LHCN-M2 (cell line): ENCODE measurements at regions not wholly inside any gene's neighbourhood (a gene's known extent, or its start where the extent isn't known, plus 50 kb on each side); places are given as distances from the start of the nearest gene placed in this dataset.
"Not testable (repeated sequence)": the region's sequence is repeated elsewhere in the genome, so short reads cannot be mapped to it uniquely, and the experiment has no call there.

Experiments used
- DNase-seq: peaks from one replicate; pipeline ENCODE4 v3.0.0-alpha.2; 2012; ENCODE audit warnings: low read depth

DNA sequence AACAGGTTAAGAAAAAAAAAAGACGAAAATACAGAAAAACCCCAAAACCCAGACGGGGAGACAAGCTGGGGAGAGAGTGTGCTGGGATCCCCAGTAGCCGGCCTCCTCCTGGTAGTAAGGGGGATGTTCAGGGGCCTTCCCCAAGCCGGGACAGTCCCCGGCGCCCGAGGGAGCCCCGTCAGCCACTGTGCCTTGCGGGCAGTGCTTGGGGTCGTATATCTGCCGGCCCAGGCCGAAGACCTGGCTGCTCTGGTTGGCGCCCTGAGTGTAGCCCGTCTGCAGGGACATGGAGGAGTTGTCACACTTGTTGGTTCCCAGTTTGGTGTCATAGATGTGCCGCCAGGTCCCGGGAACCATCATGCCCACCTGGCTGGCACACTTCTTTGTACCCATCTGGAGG is 287.2 kb upstream of the GADL1 start:
- DNase-seq = no peak

DNA sequence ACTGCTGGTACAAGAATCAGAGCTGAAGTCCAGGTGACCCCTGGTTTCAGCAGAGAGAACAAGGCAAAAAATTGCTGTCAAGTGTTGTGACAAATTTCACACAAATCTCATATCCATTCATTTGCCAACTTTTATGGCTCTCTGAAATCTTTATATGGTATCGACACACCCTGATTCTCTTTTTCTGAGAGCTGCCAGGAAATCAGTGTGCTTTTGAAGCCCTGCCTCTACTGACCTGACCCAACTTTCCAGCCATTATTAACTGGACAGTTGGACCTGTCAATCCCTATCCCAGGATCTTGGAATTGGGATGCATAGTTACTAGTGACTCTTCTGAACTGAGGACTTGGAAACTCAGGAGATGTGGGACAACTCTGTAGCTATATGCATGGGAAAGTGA is 288.2 kb upstream of the GADL1 start:
- no peak for DNase-seq

DNA sequence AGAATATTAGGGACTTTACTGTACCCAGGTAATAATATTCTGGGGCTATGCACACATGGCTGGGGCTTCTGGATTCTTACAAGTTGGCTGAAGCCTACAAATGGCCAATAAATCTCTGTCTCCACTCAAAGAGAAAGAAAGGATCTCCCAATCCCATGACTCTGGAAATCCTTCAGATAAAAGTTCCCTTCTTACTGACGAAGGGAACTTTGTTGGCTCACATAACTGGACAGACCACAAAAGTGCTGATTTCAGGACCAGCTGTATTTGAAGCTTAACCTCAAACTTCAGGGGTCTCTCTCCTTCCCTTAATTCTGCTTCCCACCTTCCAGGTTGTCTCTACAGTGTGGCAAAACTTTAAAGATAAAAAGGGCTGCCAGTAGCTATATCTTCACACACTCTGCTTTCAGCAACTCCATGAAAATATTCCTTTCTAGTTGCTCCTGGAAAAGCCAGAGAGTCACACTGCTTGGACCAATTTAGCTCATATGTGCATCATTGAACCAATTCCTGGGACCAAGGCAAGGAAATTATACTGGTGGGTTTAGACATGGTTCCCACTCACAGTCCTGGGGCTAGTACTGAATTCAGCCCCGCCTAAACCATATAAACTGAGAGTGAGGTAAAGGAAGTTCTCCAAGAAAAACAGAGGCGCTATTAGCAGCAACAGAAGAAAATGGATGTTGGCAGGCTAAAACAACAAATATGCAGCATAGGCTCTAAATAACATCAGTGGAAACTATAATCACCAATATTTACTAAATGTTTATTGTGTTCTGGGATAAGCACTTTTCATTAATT is 290.0 kb upstream of the GADL1 start:
- DNase-seq = no peak

DNA sequence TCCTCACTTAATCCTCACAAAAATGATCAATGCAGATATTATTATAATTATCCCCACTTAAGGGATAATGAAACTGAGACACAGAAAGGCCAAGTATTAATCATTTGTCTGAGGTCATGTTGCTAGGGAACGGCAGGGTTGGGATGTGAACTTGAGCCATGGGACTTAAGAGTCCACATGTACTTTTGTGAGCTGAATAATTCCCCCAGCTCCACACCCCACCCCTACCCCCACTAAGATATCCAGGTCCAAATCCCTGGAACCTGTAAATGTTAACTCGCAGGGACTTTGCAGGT is 290.5 kb upstream of the GADL1 start:
- peak; percentile 41 for DNase-seq

DNA sequence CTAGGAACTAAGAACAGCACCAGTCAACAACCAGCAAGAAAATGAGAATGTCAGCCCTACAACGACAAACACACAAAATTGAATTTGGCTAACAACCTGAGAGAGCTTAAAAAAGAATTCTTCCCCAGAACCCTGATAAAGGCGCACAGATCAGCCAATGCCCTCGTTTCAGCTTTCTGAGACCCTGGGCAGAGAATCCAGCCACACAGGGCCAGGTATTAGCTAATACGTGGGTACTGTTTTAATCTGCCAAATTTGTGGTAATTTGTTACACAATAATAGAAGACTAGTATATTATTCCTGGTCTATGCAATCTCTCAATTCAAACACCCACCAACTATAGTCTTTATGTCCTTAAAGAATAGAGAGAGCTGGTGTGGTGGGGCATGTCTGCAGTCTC is 291.6 kb upstream of the GADL1 start:
- no peak for DNase-seq

DNA sequence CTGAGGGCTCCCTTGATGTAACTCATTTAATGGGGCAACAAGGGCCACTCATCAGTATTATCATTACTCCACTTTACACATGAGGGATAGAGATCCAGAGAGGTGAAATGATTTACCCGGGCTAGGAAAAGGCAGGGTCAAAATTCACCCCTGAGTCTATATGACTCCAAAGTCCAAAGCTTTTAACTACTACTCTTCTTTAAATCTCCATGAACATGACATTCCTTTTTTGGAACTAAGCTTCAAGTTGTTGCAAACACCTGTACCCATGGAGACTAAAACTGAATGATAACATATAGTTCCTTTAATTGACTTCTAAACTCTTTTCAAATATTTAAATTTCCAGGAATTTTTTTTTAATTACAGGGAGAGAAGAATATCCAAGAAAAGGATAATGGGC is 292.9 kb upstream of the GADL1 start:
- no peak for DNase-seq

DNA sequence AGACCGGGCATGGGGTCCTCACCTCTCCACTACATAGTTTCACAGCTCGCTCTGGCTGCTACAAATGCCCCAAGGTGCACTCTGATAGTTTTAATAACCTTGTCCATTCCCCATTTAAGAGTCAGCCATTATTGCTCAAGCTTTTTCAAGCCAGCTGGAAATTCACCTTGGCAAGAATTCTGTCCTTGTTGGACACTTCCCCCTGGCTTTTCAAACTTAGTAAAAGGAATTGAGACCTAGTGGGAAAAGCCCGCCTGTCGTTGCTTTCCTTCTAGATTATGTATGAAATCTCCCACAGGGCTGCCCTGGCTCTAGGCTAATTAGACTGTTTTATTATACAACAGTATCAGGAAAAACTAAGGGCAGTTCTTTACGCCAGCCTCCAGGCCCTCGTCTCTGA is 293.7 kb upstream of the GADL1 start:
- no peak for DNase-seq

DNA sequence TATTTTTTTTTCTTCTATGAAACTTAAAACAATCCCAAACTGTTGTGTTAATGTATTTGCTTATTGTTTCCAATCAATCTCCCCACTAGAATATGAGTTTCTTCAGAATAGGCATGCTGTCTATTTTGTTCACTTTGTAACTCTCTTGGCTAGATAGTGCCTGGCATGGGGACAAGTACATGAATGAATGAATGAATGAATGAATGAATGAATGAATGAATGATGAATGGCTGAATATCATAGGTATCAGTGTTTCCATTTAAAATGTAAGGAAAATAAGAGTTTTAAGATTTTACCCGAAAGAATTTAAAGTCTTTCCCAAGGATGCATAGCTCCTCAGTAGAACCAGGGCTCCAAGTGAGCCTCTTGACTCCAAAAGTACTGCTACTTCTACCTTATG is 294.9 kb upstream of the GADL1 start:
- no peak for DNase-seq

DNA sequence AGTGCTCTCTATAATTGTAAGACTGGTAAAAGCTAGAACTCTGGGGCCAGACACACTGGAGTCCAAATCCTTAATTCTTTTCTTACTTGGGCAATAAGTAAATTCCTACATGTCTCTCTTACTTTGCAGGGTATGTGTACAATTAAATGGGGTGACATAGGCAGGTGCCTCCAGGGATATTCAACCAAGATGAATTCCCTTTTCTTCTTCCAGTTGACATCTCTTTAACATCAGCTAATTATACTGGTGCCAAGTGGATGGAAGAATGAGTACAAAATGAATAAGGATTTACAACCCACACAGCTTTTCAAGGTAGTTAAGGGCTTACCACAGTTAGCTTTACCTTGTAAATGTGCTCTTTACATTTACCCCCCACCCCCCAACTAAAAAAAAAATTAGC is 295.5 kb upstream of the GADL1 start:
- no peak for DNase-seq

DNA sequence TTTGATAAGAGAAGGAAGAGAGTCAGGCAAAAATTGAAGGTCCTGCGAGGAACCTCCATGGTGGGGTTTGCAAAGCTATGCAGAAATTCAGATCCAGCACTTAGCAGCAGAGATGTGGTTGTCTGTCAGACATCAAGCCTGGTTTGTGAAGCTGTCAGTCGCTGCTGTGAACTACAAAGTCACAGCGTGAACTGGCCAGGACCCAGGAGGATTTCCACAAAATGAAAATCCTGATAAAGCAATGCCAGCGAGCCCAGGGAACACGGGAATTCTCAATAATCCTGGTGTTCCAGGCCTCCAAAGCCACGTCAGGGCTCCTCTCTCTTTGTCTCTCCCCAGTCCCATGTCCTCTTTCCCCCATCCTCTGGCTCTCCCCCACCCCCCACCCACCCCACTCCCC is 296.9 kb upstream of the GADL1 start:
- no peak for DNase-seq

DNA sequence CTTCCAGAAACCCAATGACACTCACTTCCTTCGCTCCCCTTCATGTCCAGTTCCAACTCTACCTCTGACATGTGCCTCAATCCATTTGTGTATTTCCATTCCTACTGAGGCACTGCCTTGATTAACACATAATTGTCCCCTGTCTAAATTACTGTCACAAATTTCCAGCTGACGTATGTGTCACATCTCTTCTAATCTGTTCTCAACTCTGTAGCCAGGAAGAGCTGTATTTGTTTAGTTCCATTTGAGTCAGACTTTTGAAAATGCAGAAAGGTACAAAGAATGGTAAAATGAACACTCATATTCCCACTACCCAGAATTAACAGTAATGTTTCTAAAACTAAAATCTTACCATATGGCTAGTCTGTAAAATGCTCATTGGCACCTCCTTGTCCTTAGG is 299.0 kb upstream of the GADL1 start:
- DNase-seq = no peak

DNA sequence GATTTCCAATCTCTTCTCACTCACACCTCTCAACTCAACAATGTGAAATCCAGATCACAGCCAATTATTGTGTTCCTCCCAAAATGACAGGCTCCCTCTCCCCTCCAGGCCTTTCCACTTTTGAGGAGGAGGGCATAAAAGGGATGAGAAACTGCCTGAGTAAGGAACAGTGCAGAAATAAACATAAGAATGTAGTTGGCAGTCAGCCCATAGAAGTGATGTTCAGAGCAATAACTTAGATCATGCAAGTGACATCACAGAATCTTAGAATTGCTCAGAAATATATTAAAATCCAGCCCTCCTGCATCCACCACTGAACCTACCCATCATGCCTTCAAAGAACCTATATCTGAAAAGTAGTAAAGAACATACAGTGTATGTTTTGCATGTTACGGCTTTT is 299.4 kb upstream of the GADL1 start:
- DNase-seq = no peak

DNA sequence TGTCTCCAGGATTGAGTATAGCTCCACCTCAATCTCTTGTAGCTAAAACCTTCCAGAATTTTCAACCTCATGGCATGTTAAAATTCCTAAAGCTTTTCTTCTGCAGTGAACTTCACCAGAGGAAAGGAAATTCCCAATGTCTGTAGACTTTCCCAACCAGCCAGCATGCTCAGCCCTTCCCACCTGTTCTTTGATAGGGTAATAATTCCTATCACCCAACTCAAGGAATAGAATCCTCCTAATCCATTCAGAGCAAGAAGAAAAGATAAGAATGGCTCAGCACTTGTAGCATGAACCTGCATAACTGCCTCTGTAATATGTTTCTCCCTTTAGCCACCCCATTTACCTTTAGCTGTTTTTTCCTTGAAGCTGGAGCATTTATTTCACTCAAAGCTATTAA is 301.8 kb upstream of the GADL1 start:
- no peak for DNase-seq

DNA sequence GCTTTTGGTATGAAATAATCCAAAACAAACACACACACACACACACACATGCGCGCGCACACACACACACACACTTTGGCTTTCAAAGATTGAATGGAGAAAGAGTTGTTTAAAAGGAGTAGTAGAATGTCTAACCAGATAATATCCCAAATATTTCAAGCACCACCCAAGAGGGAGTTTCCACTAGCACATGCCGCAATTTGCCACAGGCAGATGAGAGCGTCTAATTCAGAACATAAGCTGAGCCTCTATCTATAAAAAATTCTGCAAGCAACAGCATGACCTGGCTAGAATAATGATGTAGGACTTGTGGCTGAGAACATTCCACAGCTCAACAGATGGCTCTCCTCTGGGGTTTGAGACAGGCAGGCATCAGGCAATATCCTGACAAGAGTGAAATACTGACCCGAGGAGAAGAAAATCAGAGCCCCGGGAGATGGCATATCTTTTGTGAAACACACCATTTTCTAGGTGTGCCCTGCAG is 302.5 kb upstream of the GADL1 start:
- peak; percentile 88 for DNase-seq

DNA sequence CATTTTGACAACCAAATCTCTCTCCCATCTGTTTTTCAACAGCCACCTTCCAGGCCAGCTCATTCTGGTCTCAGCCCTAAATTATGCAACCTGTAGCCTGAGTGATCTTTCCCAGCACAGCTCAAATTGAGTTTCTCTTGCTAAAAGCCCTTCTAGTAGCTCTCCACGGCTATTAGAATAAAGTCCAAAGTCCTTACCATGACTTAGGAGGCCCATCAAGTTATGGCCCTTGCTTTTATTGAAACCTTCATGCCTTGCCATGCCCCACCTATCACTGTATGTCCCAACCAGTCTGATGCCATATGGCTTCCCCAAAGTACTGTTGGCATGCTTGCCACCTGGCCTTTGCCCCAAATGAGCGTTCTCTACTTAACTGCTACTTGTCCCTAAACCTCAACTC is 303.5 kb upstream of the GADL1 start:
- peak; percentile 19 for DNase-seq

DNA sequence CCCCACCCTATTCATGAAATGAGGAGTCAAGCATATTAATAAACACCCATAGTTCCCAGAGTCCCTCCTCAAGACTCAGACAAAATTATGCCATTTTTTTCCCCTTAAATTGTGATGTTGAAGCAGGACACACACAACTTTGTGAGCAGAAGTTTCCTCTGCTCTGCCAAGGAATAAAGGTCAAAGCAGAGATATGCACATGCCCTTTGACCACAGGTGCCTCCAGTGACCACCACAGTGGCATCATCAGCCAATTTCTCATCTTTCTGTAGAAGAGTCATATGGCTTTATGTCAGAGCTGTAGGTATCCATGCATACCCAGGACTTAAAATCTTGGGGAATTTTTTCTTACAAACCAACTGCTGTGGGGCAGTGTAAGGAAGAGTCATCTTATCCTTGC is 304.4 kb upstream of the GADL1 start:
- no peak for DNase-seq

DNA sequence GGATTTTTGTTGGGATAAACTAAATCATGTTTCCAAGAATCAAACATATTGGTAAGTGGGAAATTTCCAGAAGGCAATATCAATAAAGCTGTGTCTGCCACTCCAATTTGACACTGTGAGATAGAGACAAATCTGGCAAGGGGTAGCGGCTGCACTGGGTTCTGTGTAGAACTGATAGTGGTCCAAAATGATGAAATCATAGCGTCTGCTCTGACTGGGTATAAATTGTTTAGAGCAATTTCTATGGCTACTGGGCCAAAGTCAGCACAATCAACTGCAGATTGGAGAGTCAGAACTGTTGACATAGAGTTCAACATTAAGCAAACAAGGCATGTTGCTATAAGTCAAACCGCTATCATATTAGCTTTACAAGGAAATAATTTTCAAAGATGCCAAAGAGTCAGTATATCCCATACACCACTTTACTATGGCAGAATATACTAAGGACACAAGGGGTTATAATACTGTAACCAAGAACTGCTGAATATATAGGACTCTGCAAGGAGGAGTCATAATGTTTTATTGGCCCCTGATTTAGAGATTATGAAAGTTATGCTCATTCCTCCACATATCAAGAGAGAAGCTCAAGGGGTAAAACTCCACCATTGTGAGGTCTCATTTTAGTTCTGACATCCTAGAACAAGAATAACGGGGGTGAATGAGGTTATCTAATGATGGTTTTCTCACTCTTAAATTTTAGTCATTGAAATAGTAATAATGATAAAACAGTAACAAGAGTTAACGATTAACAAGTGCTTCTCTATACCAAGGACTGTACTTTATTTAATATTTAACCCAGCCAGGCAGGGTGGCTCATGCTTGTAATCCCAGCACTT is 309.7 kb upstream of the GADL1 start:
- DNase-seq = no peak

DNA sequence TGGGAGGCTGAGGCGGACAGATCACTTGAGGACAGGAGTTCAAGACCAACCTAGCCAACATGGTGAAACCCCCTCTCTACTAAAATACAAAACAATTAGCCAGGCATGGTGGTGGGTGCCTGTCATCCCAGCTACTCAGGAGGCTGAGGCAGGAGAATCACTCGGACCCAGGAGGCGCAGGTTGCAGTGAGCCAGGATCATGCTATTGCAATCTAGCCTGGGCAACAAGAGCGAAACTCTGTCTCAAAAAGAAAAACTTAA is 310.3 kb upstream of the GADL1 start:
- DNase-seq = not testable (repeated sequence)

DNA sequence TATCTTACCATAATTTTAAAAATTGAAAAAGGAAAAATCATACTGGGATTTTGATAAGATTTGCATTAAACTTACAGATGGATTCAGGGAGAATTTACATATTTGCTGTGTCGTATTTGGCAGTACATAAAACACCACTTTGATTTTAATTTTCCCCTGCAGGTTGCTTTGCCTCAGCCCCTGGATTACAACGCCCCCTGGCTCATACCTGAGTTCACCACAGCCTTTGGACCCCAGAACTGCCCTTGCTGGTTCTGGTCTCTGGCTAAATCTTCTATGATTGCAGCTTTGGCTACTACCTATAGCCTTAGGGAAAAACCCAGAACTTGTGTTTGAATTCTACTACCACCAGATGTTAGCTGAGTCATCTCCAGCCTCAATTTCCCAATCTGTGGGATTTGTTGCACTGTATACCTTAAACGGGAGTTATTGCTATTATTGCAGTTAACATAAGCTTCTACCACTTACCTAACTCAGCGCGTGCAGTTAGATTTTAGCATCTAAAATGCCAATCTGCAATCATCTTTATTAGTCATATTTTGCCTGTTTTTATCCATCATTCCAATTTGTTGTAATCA is 315.7 kb upstream of the GADL1 start:
- no peak for DNase-seq

DNA sequence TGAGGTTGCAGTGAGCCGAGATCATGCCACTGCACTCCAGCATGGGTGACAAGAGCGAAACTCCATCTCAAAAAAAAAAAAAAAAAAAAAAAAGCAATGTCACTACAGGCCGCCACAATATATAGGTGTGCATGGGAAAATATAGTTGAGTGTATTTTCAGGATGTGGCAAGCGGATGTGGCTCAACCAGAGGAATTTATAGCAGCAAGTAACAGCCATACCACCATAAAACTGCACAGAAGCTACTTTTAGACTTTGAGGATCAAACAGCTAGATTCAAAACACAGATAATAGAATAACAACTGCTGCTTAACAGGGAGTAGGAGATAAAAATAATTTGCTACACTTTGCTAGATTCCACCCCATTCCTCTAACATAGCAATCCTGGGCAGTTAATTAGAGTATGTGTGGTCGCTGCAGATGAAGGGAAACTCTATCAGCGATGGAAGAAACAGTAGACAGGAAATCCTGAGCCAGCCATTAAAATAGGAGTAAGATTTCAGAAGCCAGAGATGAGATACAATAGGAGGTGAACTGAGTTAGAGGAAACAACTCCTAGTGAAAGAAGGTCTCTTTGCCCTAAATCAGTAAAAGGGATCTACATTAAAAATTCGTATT is 318.7 kb upstream of the STT3B start:
- DNase-seq = no peak

DNA sequence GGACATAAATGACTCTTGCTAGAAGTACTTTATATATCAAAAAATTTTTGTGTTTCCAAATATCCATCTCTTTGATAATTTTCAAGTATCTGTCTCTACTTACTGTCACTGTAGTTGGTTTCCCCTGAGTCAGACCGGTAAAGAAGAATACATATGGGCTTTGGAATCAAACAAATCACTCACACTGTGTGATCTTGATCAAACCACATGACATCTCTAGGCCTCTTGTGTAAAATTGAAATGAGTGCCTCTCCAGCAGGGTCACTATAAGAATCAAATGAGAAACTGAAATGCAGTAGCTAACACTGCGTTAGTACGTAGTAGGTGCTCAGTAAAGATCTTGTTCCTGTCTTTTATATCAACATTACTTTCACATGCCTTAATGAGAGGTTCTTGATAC is 314.6 kb upstream of the STT3B start:
- no peak for DNase-seq

DNA sequence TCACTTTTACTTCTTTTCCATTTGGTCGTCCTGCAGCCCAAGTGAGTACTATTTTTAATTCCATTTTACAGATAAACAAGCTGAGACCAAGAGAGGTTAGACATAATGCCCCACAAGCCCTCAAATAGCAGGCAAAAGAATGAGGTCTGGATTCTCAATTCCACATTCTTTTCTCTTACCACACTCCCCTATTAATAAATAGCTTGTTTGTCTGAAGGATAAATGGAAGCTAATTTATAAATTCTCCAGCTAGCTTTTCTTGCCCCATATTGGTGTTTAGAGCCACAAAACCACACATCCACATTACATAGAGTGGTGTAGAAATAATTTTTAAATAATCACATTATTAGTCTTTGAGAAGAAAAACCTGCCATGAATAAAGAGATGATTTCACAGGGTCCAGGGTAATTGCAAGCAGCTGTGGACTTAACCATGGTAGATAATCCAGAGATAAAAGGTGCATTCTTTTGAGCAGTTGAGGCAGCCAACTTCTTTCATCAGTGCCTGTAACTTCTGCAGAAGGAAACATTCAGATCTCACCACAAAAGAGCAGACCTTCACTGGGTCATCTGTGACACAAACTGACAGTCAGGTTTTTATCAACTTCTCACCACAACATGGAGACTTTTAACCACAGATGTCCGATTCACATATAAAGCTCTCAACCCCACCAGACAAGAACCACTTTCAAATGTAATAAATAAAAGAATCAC is 313.4 kb upstream of the STT3B start:
- DNase-seq = peak; percentile 26
